Fibroblast of the conjunctiva (primary cell): ENCODE measurements at regions not wholly inside any gene's neighbourhood (a gene's known extent, or its start where the extent isn't known, plus 50 kb on each side); places are given as distances from the start of the nearest gene placed in this dataset.

ENCODE experiments used
- DNase-seq: peaks from one replicate; pipeline ENCODE4 v3.0.0-alpha.2; 2010; ENCODE audit warnings: low read depth

- no peak for DNase-seq
Measured at GRCh38 chr13:95451656-95452055, 100.9 kb upstream of the CLDN10 start.

GRCh38 chr13:95452375-95452774, 100.1 kb upstream of the CLDN10 start:
- DNase-seq, result no peak

GRCh38 chr13:95455782-95456181, 96.7 kb upstream of the CLDN10 start:
- no peak for DNase-seq

GRCh38 chr13:95456815-95457214, 95.7 kb upstream of the CLDN10 start:
- no peak for DNase-seq

- DNase-seq, result no peak
Measured at GRCh38 chr13:95457294-95457693, 95.2 kb upstream of the CLDN10 start.

GRCh38 chr13:95462801-95463200, 89.7 kb upstream of the CLDN10 start:
- DNase-seq, result no peak

- no peak for DNase-seq
Measured at GRCh38 chr13:95463531-95463930, 89.0 kb upstream of the CLDN10 start.

GRCh38 chr13:95470574-95471366, 81.8 kb upstream of the CLDN10 start:
- no peak for DNase-seq

GRCh38 chr13:95471960-95472359, 80.6 kb upstream of the CLDN10 start:
- DNase-seq, result no peak

GRCh38 chr13:95474992-95475391, 77.5 kb upstream of the CLDN10 start:
- DNase-seq, result no peak

GRCh38 chr13:95477187-95477586, 75.3 kb upstream of the CLDN10 start:
- no peak for DNase-seq

GRCh38 chr13:95479731-95480130, 72.8 kb upstream of the CLDN10 start:
- DNase-seq, result no peak

GRCh38 chr13:95480131-95480545, 72.4 kb upstream of the CLDN10 start:
- no peak for DNase-seq

GRCh38 chr13:95480791-95481780, 71.4 kb upstream of the CLDN10 start:
- DNase-seq, result no peak

GRCh38 chr13:95484052-95484451, 68.5 kb upstream of the CLDN10 start:
- DNase-seq, result no peak

- no peak for DNase-seq
Measured at GRCh38 chr13:95485045-95485517, 67.4 kb upstream of the CLDN10 start.

- no peak for DNase-seq
Measured at GRCh38 chr13:95485518-95486144, 66.9 kb upstream of the CLDN10 start.

GRCh38 chr13:95492044-95492801, 60.3 kb upstream of the CLDN10 start:
- no peak for DNase-seq

GRCh38 chr13:95494082-95494681, 58.3 kb upstream of the CLDN10 start:
- DNase-seq, result peak; percentile 59

- no peak for DNase-seq
Measured at GRCh38 chr13:95496485-95496884, 56.0 kb upstream of the CLDN10 start.

GRCh38 chr13:95497381-95497807, 55.1 kb upstream of the CLDN10 start:
- no peak for DNase-seq
